AG09309 (cell line): ENCODE measurements at regions not wholly inside any gene's neighbourhood (a gene's known extent, or its start where the extent isn't known, plus 50 kb on each side); places are given as distances from the start of the nearest gene placed in this dataset.

Source experiments
- DNase-seq: peaks from one replicate; pipeline ENCODE4 v3.0.0-alpha.2; 2010; ENCODE audit warnings: low read depth
- H3K4me3 ChIP-seq: 2 replicates; pipeline ENCODE4 v1.5.1; 2011; ENCODE audit warnings: mild to moderate bottlenecking, low read depth, low read length, moderate library complexity; ENCODE audit not compliant: control insufficient read depth
- TF ChIP-seq, protein P1 (sequence below): IDR thresholded peaks from 2 replicates; pipeline ENCODE4 v1.5.1; 2011; ENCODE audit warnings: mild to moderate bottlenecking, low read depth, low read length, inconsistent platforms; ENCODE audit not compliant: insufficient read depth, control insufficient read depth; ENCODE audit errors: missing control alignments

DNA sequence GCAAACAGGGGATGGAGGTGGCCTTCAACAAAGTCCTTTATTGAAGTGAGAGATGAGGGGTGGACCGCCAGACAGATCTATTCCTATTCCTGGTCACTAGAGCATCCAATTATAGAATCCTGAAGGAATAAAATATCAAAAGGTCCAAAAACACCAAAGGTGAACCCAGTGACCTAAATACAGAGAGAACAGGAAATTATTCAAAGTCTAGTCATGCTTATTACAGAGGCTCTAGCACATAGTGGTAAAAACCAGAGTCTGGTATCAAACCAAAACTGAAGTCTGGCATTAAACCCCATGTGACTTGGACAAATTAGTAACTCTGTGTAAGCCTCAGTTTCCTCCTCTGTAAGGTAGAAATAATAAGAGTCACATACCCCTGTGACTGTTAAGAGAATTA lies 100.5 kb upstream of the SNX2 start:
- no peak overlapping the region for H3K4me3 ChIP-seq
- TF ChIP-seq, protein P1, sequence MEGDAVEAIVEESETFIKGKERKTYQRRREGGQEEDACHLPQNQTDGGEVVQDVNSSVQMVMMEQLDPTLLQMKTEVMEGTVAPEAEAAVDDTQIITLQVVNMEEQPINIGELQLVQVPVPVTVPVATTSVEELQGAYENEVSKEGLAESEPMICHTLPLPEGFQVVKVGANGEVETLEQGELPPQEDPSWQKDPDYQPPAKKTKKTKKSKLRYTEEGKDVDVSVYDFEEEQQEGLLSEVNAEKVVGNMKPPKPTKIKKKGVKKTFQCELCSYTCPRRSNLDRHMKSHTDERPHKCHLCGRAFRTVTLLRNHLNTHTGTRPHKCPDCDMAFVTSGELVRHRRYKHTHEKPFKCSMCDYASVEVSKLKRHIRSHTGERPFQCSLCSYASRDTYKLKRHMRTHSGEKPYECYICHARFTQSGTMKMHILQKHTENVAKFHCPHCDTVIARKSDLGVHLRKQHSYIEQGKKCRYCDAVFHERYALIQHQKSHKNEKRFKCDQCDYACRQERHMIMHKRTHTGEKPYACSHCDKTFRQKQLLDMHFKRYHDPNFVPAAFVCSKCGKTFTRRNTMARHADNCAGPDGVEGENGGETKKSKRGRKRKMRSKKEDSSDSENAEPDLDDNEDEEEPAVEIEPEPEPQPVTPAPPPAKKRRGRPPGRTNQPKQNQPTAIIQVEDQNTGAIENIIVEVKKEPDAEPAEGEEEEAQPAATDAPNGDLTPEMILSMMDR = no peak
- DNase-seq = no peak

DNA sequence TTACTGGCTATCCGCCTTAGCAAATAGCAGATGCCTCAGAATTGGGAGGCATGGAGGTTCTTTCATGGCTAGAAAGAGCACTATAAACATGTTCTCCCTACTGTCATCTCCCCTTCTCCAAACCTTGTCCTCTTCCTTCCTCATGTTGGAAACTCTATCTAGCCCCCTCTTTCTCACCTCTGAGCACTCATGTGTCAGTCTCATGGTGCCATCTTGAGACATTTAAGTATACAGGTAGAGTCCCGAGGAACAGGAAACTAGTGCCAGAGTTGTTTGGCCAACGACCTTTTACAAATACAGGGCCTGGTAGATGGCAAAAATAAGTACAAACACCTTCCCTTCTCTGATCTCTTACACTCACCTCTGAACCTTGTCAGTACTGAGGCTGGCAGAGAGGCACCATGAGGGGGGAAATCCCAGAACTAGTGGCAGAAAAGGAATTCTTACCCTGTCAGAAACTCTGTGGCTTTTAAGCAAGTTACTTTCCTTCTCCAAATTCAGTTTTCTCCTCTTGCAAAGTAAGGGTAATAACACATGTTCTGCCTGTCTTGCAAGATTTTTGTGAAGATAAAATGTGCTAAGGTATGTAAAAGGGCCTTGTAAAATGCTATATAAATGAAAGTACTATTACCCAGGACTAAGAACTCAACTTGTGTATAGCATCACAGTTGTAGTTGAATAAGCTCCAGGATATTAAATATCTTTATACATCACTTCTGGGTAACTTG lies 94.1 kb upstream of the SNX2 start:
- DNase-seq = no peak
- H3K4me3 ChIP-seq = no peak overlapping the region
- TF ChIP-seq, protein P1 = no peak

DNA sequence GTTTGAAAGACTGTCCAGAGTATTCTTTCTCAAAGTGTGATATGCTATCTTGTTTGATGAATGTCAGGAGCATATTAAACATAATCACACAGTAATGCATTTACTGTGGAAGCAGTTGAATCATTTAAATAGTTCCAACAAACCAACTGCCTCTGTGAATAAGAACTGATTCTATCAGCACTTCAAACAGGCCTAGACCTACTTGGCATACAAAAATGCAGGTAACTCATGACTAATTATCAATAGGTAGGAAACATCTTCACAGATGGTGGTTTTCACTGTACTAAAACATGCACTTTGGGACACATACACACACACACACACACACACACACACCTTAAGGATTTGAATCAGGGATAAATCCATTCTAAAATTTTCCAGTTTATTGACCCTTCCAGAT lies 91.2 kb upstream of the SNX2 start:
- H3K4me3 ChIP-seq = no peak overlapping the region
- DNase-seq = no peak
- TF ChIP-seq, protein P1 = no peak

DNA sequence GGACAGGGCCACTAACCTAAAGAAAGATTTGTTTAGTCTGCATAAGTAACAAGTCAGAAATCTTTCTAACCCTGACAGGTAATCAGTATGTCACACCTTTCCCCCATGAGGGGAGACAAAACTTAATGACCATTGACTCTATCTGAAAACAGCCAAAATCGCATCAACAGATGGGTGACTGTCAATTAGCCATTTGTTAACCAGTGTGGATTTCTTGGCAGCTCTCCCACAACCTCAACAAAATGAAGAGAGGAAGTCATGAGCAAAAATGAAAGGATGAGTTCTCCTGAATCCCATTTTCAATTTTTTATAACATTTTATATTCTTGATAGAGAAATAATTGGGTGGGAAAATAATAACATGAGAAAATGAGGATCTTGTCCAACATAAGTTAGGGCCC lies 84.6 kb upstream of the SNX2 start:
- TF ChIP-seq, protein P1 = no peak
- DNase-seq = no peak
- H3K4me3 ChIP-seq = no peak overlapping the region

DNA sequence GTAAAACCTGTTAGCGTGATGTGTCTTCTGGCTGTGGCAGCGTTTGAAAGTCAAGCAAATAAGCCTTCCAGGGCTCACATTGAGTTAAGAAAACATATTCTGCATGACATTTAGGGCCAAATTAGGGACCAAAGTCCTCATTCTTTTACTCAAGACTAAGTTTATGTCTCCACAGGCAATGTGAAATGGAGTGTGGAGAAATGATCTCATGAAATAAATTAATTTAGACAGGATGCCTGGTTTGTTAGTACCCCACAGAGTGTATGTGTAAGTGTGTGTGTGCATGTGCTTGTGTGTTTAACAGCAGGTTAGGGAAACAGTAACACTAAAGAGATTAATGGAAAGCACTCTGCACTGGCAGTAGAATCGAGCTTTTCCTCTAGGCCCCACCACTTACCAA lies 82.9 kb upstream of the SNX2 start:
- no peak for DNase-seq
- TF ChIP-seq, protein P1 = no peak
- H3K4me3 ChIP-seq = no peak overlapping the region

DNA sequence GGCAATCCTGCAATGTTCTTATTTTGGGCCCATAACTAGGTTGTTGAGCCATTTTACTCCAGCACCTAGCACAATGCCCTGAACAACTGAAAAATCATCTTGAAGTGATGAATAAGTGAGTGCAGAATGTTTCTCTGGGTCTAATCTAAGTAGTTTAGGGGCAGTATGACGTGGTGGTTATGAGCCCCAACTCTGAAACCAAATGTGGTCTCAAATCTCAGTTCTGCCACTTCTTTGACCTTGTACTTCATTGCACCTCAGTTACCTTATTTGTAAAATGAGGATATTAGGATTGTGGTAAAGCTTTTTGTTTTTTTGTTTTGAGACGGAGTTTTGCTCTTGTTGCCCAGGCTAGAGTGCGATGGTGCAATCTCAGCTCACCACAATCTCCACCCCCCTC lies 80.9 kb upstream of the SNX2 start:
- H3K4me3 ChIP-seq = no peak overlapping the region
- TF ChIP-seq, protein P1 = no peak
- no peak for DNase-seq
